GM12878 (cell line): ENCODE measurements at regions not wholly inside any gene's neighbourhood (a gene's known extent, or its start where the extent isn't known, plus 50 kb on each side); places are given as distances from the start of the nearest gene placed in this dataset.
"Not testable (repeated sequence)": the region's sequence is repeated elsewhere in the genome, so short reads cannot be mapped to it uniquely, and the experiment has no call there.

Experiments used
- ATAC-seq: fragments of 200-7000 bp; cut with Tn5 transposase; 3 replicates; pipeline ENCODE4 v1.9.1; 2020; ENCODE audit warnings: mild to moderate bottlenecking, moderate library complexity
- BruUV-seq: library from RNA; stranded (reverse); fragments of 400-500 nt; replicated peaks from 2 replicates; lab custom pipeline; 2021; lab: Mats Ljungman, UMichigan
- CTCF ChIA-PET: fragments of 300-600 bp; sonication (Branson Sonifier 250); formaldehyde crosslinking; extraction: SDS; loops from one replicate; lab custom pipeline; 2021; ENCODE audit warnings: inconsistent platforms; lab: Yijun Ruan, JAX
- POLR2A ChIA-PET: fragments of 350-600 bp; formaldehyde crosslinking; extraction: SDS; loops from one replicate; lab custom pipeline; 2021; ENCODE audit warnings: inconsistent platforms; lab: Charles Lee
- RAD21 ChIA-PET: fragments of 300-600 bp; sonication (Branson Sonifier 250); formaldehyde crosslinking; loops from one replicate; lab custom pipeline; 2023; ENCODE audit warnings: antibody characterized with exemption; ENCODE audit not compliant: unreplicated experiment; lab: Charles Lee
- SMC1A ChIA-PET: fragments of 300-600 bp; sonication (Branson Sonifier 250); formaldehyde crosslinking; loops from one replicate; lab custom pipeline; 2023; ENCODE audit not compliant: unreplicated experiment, uncharacterized antibody; lab: Charles Lee
- DNase-seq: peaks from one replicate; pipeline ENCODE4 v3.0.0-alpha.2; 2011; ENCODE audit warnings: low read depth, low spot score
- FAIRE-seq: peaks from 3 replicates; lab custom pipeline; 2011; peaks lifted over from hg19 to GRCh38; lab: Jason Lieb, UNC
- H2AFZ ChIP-seq: 2 replicates; pipeline ENCODE4 v1.6.0; 2011; ENCODE audit warnings: low read depth, low read length, control low read depth; ENCODE audit not compliant: control insufficient read depth
- H3K27ac ChIP-seq: 2 replicates; pipeline ENCODE4 v1.5.1; 2011; ENCODE audit warnings: control low read depth; ENCODE audit not compliant: control insufficient read depth, insufficient read depth
- H3K27me3 ChIP-seq, 2 experiments: replicated peaks in 1 of 2; 2 replicates each; pipeline versions ENCODE4 v1.6.0 to v1.6.1; 2011; ENCODE audit warnings: low read length in 1 of 2; ENCODE audit not compliant: control insufficient read depth in 2 of 2, insufficient read depth in 2 of 2
- H3K36me3 ChIP-seq, 2 experiments: 2 replicates each; pipeline ENCODE4 v1.5.1; 2011; ENCODE audit warnings: low read length in 1 of 2; ENCODE audit not compliant: control insufficient read depth in 2 of 2, insufficient read depth in 2 of 2
- H3K4me1 ChIP-seq: 2 replicates; pipeline ENCODE4 v1.6.1; 2011; ENCODE audit warnings: mild to moderate bottlenecking, low read length, moderate library complexity, mixed read lengths; ENCODE audit not compliant: control insufficient read depth, insufficient read depth
- H3K4me2 ChIP-seq: 2 replicates; pipeline ENCODE4 v1.6.0; 2011; ENCODE audit warnings: control low read depth; ENCODE audit not compliant: control insufficient read depth, insufficient read depth
- H3K4me3 ChIP-seq: fragments of 200-600 bp; sonication (generic); 2 replicates; pipeline ENCODE4 v1.5.1; 2016
- H3K79me2 ChIP-seq: 2 replicates; pipeline ENCODE4 v1.6.0; 2011; ENCODE audit warnings: low read length; ENCODE audit not compliant: control insufficient read depth, insufficient read depth
- H3K9ac ChIP-seq: 2 replicates; pipeline ENCODE4 v1.8.0; 2011; ENCODE audit warnings: low read length, control low read depth, mixed read lengths; ENCODE audit not compliant: control insufficient read depth, insufficient read depth
- H3K9me3 ChIP-seq: replicated peaks from 3 replicates; pipeline ENCODE4 v1.5.1; 2011; ENCODE audit warnings: mild to moderate bottlenecking, low read length; ENCODE audit not compliant: control insufficient read depth, insufficient read depth
- H4K20me1 ChIP-seq: 2 replicates; pipeline ENCODE4 v1.6.0; 2011; ENCODE audit not compliant: control insufficient read depth, insufficient read depth
- BRCA1 ChIP-seq: IDR thresholded peaks from 2 replicates; pipeline ENCODE4 v1.6.1; 2011; ENCODE audit warnings: low read depth, low read length, improper control_type of control experiment
- CHD4 ChIP-seq: fragments of 200-600 bp; sonication (generic); IDR thresholded peaks from 2 replicates; pipeline ENCODE4 v1.6.1; 2016; ENCODE audit warnings: mild to moderate bottlenecking
- RCOR1 ChIP-seq: conservative IDR thresholded peaks from 2 replicates; pipeline ENCODE4 v1.6.1; 2012; ENCODE audit warnings: low read depth, low read length, improper control_type of control experiment
- SMC3 ChIP-seq: IDR thresholded peaks from 2 replicates; pipeline ENCODE4 v1.6.1; 2011; ENCODE audit warnings: low read length, improper control_type of control experiment, borderline replicate concordance
- WGBS: methylation state at CpG from one replicate; pipeline ENCODE4 v1.1.6; 2016; ENCODE audit warnings: low lambda C conversion rate; ENCODE audit not compliant: insufficient replicate concordance, insufficient coverage; ENCODE audit errors: missing lambda C conversion rate; 5-methylcytosine and 5-hydroxymethylcytosine counted together
- in situ Hi-C: fragments of 300-500 bp; cut with MboI; formaldehyde crosslinking; loops from 9 replicates; pipeline ENCODE4 v1.14.3; 2018; ENCODE audit warnings: mixed read lengths
- intact Hi-C: fragments of 100-400 bp; cut with micrococcal nuclease; formaldehyde crosslinking; loops from one replicate; pipeline ENCODE4 v1.14.2; 2022; ENCODE audit not compliant: unreplicated experiment
- TF ChIP-seq, protein P1 (sequence below): fragments of 150-350 bp; IDR thresholded peaks from 2 replicates; pipeline ENCODE4 v1.6.1; 2016; ENCODE audit warnings: low read depth, low read length
- TF ChIP-seq, protein P2 (sequence below), 3 experiments: IDR thresholded peaks in 2 of 3; conservative IDR thresholded peaks in 1 of 3; 2 replicates each; pipeline ENCODE4 v1.5.1; 2011; ENCODE audit warnings: low read depth in 3 of 3, low read length in 3 of 3, mild to moderate bottlenecking in 3 of 3, control low read depth in 2 of 3, moderate library complexity in 2 of 3, inconsistent platforms in 1 of 3, mixed read lengths in 1 of 3; ENCODE audit not compliant: control insufficient read depth in 2 of 3, insufficient read depth in 1 of 3; ENCODE audit errors: extremely low read depth in 1 of 3
- TF ChIP-seq, protein P3 (sequence below): fragments of 450-650 bp; IDR thresholded peaks from 2 replicates; pipeline ENCODE4 v1.6.1; 2016; ENCODE audit warnings: mild to moderate bottlenecking, moderate library complexity, borderline replicate concordance

DNA sequence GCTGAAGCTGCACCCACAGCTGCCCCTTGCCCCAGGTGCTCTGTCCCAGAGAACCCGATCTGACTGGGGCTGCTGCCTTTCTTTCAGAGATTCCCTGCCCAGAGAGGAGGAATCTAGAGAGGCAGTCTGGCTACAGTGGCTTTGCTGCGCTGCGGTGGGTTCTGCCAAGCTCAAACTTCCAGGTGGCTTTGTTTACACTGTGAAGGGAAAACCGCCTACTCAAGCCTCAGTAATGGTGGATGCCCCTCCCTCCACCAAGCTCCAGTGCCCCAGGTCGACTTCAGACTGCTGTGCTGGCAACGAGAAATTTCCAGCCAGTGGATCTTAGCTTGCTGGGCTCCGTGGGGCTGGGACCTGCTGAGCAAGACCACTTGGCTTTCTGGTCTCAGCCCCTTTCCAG lies 130.4 kb upstream of the SLC35G4 start:
- SMC1A ChIA-PET, H3K36me3 ChIP-seq, H3K79me2 ChIP-seq, H3K9me3 ChIP-seq, H3K9ac ChIP-seq, intact Hi-C loops, POLR2A ChIA-PET, BruUV-seq, RAD21 ChIA-PET, H3K4me1 ChIP-seq, ATAC-seq, H3K4me3 ChIP-seq, FAIRE-seq, H4K20me1 ChIP-seq, in situ Hi-C loops, H2AFZ ChIP-seq, H3K27me3 ChIP-seq, H3K4me2 ChIP-seq, DNase-seq, H3K27ac ChIP-seq: not testable (repeated sequence)
- CTCF ChIA-PET: interaction anchor here (1.6 kb wide), 1 partner anchor 168 kb away, joined by 4 read pairs; no protein-coding TSS in a partner anchor
- WGBS: 17% methylated on average over 7 of the region's 7 CpGs

DNA sequence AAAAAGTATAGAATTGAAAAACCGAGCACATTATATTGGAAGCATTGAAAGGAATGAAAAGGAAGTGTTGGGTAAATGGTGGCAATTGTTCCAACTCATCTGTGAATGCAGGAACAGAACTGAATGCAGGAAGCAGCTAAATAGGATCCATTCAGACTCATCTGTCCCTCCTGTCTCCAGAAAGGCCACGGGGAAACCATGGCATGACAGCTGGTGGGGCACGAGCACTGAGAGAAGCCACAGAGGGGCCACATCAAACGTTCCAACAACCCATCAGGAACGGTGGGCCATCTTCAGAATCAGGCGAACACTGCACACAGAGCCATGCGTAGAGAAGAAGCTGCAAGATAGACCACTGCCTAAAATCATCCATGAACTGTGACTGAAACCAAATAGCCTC lies 138.5 kb upstream of the SLC35G4 start:
- intact Hi-C loops: no loop called here
- Histone ChIP-seq H3K79me2 (no peaks in the 10 kb centered on the region), H3K4me1 (no peaks in the 10 kb centered on the region), H3K4me2 (no peak overlapping the region), H3K9me3 (no peaks in the 10 kb centered on the region), H3K27ac (no peak overlapping the region), H3K27me3 (no peaks in the 10 kb centered on the region), H3K4me3 (no peak overlapping the region), H4K20me1 (no peaks in the 10 kb centered on the region), H2AFZ (no peak overlapping the region), H3K36me3 (no peaks in the 10 kb centered on the region), H3K9ac (no peak overlapping the region)
- no TSS peak for BruUV-seq
- POLR2A ChIA-PET: no interaction called here
- 28% methylated on average over 7 of the region's 7 CpGs for WGBS
- RAD21 ChIA-PET: interaction anchor here (0.9 kb wide), 1 partner anchor 308 kb away, joined by 3 read pairs; no protein-coding TSS in a partner anchor
- FAIRE-seq (no peak), DNase-seq (no peak), ATAC-seq (no peak)
- in situ Hi-C loops: no loop called here
- CTCF ChIA-PET: interaction anchor here (1.5 kb wide), 1 partner anchor 47 kb away, joined by 3 read pairs; no protein-coding TSS in a partner anchor
- SMC1A ChIA-PET: interaction anchor here (2.1 kb wide), 1 partner anchor 10 kb away, joined by 8 read pairs; no protein-coding TSS in a partner anchor
- TF ChIP-seq RCOR1: no peak
- TF ChIP-seq, protein P1, sequence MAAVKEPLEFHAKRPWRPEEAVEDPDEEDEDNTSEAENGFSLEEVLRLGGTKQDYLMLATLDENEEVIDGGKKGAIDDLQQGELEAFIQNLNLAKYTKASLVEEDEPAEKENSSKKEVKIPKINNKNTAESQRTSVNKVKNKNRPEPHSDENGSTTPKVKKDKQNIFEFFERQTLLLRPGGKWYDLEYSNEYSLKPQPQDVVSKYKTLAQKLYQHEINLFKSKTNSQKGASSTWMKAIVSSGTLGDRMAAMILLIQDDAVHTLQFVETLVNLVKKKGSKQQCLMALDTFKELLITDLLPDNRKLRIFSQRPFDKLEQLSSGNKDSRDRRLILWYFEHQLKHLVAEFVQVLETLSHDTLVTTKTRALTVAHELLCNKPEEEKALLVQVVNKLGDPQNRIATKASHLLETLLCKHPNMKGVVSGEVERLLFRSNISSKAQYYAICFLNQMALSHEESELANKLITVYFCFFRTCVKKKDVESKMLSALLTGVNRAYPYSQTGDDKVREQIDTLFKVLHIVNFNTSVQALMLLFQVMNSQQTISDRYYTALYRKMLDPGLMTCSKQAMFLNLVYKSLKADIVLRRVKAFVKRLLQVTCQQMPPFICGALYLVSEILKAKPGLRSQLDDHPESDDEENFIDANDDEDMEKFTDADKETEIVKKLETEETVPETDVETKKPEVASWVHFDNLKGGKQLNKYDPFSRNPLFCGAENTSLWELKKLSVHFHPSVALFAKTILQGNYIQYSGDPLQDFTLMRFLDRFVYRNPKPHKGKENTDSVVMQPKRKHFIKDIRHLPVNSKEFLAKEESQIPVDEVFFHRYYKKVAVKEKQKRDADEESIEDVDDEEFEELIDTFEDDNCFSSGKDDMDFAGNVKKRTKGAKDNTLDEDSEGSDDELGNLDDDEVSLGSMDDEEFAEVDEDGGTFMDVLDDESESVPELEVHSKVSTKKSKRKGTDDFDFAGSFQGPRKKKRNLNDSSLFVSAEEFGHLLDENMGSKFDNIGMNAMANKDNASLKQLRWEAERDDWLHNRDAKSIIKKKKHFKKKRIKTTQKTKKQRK: no peak
- TF ChIP-seq, protein P2, sequence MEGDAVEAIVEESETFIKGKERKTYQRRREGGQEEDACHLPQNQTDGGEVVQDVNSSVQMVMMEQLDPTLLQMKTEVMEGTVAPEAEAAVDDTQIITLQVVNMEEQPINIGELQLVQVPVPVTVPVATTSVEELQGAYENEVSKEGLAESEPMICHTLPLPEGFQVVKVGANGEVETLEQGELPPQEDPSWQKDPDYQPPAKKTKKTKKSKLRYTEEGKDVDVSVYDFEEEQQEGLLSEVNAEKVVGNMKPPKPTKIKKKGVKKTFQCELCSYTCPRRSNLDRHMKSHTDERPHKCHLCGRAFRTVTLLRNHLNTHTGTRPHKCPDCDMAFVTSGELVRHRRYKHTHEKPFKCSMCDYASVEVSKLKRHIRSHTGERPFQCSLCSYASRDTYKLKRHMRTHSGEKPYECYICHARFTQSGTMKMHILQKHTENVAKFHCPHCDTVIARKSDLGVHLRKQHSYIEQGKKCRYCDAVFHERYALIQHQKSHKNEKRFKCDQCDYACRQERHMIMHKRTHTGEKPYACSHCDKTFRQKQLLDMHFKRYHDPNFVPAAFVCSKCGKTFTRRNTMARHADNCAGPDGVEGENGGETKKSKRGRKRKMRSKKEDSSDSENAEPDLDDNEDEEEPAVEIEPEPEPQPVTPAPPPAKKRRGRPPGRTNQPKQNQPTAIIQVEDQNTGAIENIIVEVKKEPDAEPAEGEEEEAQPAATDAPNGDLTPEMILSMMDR (IDR thresholded peaks at IDR 0.05 in 2 of 3, conservative IDR thresholded peaks at IDR 0.05 in 1 of 3; ENCODE audit: control insufficient read depth in 2 of 3, extremely low read depth in 1 of 3, insufficient read depth in 1 of 3, low read depth in 3 of 3, low read length in 3 of 3): no peak
- no peak for TF ChIP-seq BRCA1
- TF ChIP-seq, protein P3, sequence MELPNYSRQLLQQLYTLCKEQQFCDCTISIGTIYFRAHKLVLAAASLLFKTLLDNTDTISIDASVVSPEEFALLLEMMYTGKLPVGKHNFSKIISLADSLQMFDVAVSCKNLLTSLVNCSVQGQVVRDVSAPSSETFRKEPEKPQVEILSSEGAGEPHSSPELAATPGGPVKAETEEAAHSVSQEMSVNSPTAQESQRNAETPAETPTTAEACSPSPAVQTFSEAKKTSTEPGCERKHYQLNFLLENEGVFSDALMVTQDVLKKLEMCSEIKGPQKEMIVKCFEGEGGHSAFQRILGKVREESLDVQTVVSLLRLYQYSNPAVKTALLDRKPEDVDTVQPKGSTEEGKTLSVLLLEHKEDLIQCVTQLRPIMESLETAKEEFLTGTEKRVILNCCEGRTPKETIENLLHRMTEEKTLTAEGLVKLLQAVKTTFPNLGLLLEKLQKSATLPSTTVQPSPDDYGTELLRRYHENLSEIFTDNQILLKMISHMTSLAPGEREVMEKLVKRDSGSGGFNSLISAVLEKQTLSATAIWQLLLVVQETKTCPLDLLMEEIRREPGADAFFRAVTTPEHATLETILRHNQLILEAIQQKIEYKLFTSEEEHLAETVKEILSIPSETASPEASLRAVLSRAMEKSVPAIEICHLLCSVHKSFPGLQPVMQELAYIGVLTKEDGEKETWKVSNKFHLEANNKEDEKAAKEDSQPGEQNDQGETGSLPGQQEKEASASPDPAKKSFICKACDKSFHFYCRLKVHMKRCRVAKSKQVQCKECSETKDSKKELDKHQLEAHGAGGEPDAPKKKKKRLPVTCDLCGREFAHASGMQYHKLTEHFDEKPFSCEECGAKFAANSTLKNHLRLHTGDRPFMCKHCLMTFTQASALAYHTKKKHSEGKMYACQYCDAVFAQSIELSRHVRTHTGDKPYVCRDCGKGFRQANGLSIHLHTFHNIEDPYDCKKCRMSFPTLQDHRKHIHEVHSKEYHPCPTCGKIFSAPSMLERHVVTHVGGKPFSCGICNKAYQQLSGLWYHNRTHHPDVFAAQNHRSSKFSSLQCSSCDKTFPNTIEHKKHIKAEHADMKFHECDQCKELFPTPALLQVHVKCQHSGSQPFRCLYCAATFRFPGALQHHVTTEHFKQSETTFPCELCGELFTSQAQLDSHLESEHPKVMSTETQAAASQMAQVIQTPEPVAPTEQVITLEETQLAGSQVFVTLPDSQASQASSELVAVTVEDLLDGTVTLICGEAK: no peak
- TF ChIP-seq CHD4: no peak
- no peak for TF ChIP-seq SMC3
